SW 1271 (cell line): ENCODE measurements at regions not wholly inside any gene's neighbourhood (a gene's known extent, or its start where the extent isn't known, plus 50 kb on each side); places are given as distances from the start of the nearest gene placed in this dataset.
"Not testable (repeated sequence)": the region's sequence is repeated elsewhere in the genome, so short reads cannot be mapped to it uniquely, and the experiment has no call there.

Source experiments
- DNase-seq, 2 experiments: peaks; one replicate each; lab custom pipeline; 2025; lab: John Stamatoyannopoulos, UW

DNA sequence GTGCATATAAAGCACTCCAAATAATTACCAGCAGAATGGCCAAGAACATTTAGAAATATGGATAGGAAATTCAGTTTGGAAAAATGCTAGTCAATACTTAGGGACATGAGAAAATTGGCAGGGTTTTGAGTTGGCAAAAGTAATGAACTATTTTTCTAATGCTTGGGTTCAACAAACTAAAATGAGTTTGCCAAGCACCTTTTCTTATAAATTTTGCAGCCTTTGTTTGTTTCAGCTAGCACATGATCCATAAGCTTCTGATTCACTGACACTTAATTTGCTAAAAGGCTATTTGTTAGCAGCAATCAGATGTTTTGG, 324.8 kb downstream of the QKI start:
- DNase-seq, result no peak

DNA sequence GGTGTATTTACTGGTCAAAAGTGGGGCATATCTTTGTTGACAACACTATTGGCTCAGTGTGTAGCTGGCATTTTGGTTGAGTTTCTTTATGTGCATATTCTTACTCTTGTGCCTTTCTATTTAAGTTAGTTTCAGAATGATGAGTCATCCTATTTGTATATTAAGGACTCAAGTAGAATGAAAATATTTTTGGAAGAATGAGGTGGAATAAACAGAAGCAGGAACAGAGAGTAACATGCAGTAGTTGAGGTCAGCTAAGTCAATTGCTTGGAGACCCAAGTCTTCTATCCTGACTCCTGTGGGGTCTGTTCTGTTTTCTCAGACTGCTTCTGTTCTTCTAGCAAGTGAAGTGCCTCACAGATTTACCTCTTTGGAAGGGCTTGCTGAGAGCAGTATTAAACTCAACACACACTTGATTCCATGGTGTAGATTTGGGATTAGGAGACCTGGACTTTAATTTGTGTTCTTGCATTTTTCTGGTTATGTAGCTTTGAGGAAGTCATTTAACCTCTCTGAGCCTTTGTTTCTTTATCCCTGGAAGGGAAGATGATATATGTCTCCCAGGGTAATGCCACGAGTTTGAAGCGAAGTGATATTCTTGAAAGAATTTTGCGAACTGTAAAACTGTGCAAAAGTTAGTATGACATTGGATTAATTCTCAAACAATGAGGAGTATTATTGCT, 324.3 kb downstream of the QKI start:
- DNase-seq, result no peak

DNA sequence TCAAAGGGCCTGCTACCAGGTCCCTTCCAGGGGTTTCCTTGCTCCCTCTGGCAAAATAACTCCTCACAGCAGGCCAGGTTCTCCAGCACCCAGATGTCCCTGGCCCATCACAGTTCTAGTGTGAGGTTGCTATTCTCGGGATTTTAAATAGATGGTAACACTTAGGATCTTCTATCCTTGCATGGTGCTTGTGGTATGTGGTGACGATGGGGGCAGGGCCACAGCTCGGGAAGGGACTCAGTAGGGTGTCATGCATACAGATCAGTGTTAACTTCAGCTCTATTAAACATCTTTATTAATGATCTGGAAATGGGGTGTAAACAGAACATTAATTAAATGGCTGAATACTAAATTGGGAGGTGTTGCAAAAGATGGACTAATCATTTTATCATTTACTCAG, 323.8 kb downstream of the QKI start:
- no peak for DNase-seq

DNA sequence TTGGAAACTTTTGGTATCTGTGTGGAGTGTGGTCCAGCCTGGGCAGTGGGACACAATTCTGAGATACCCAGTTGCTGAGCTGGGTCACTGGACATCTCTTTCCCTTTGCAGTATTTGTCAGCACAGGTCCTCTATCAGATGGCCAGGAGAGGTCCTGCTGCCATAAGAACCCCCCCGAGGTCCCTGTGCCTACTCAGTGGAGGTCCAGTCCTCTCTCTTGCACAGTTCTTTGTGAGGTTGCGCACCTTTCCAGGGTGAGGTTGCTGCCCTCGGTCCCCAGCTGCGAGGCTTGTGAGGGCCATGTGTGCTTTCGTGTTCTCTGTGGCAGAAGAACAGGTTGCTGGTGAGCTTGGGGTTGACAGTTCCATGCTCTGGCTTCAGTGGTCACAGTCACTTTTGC, 320.6 kb downstream of the QKI start:
- DNase-seq, result no peak

DNA sequence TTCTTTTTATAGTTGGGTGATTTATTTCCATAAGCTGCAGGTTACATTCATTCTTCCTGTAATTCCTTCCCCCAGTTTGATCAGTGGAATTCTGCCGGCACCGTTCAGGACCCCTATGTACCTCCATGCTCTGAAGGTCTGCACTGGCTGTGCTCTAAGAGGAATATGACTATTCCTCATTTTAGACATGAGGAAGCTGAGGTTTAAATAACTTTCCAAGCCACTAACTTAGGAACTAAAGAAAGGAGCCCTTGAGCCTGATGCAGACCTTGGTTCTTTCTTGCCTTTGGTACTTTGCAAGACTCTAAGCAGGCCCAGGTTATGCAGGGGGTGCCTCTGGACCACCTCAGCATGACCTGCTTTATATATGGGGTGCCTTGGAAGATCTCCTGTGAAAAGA, 318.5 kb downstream of the QKI start:
- DNase-seq, result no peak

DNA sequence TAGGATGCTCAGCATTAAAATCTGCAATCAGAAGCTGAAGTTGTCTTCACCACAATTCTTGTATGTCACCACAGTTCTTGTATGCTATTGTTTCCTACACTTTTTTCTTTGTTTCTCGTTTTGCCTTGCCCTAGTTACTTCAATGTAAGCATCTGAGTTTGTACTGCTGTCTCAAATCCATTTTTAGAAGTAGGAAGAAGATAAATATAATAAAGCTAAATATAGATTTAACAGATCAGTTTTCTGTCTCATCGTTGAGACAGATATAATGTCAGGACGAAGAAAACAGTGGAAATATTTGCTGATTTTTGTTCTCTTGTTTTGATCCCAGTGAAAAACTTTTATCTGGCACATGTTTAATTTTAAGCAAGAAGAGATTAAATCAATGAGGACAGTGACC, 318.0 kb downstream of the QKI start:
- DNase-seq, result no peak

DNA sequence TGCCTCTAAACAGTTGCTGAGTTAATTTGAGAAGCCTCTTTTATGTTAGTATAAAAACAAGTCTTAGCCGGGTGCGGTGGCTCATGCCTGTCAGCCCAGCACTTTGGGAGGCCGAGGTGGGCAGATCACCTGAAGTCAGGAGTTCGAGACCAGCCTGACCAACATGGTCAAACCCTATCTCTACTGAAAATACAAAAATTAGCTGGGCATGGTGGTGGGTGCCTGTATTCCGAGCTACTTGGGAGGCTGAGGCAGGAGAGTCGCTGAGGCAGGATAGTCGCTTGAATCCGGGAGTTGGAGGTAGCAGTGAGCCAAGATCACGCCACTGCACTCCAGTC, 317.5 kb downstream of the QKI start:
- DNase-seq, result not testable (repeated sequence)

DNA sequence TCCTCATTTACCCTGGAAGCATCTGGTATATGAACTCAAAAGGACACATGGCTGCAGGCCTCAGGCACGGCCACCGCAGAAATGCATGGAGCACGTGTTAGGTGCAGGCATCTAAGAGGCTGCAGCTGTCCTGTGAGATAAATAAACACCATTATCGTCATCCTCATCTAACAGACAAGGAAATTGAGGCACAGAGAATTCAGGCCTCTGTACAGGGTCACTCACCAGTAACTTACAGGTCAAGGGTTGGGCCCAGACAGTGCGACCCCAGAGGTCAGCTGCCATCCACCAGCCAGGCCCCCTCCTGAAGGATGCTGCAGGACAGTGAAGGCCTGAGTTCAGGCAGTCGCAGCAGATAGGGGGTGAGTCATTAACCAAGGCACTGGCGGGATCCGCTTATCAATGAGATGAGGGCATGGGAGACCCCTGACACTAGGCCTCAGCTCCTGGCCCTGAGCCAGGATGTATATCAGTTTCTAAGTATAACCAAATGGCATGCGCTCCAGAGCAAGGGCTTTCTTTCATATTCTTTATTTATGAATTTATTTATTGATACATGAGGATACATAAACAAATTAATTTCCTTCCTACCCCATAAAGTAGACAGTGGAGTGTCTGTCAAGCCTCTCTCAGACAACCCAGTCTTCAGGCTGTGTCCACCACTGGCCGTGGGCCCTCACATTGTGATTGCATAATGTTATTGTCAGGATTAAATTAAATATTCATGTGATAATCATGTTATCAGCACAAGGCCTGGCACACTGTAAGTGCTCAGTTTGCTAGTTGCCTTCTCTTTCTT, 316.9 kb downstream of the QKI start:
- no peak for DNase-seq

DNA sequence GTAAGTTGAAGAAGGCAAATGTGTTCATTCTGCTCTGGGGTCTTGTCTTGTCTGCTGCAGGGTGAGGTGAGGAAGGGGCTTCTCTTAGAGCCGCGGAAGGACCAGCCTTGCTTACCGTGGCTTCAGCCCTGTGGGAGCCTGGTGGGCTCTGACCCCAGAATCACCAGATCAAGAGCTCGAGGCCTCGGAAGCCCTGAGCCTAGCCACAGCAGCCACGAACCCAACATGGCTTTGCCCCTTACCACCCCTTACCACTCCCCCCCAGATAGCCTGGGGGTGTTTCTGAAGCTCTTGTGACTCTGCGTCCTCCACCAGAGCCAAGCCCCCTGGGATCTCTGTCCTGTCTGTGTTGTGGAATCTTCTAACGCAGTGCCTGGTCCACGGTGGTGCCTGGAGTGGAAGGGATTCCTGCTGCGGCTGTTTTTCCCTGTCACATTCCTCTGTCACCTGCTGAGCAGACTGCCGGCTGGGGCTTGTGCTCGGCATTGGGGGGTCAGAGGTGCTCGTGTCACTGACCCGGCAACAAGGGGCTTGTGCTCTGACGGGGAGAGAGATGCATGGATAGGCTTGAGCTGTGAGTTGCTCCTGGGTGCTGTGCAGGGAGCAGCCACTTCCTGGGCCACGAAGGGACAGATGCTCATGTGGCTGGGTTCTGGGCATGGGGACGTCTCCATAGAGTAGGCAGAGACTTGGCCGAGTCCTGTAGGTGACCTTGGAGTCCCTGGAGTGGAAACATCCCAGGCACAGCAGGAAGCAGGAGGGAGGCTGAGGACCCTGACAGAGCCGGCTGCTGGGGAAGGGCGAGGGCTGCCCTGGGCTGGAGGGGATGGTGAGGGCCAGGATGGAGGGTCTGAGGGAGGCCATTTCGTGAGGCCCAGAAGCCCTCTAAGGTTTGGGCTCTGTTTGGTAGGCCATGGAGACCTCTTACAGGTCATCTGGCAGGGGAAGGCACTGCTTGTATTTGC, 316.0 kb downstream of the QKI start:
- no peak for DNase-seq

DNA sequence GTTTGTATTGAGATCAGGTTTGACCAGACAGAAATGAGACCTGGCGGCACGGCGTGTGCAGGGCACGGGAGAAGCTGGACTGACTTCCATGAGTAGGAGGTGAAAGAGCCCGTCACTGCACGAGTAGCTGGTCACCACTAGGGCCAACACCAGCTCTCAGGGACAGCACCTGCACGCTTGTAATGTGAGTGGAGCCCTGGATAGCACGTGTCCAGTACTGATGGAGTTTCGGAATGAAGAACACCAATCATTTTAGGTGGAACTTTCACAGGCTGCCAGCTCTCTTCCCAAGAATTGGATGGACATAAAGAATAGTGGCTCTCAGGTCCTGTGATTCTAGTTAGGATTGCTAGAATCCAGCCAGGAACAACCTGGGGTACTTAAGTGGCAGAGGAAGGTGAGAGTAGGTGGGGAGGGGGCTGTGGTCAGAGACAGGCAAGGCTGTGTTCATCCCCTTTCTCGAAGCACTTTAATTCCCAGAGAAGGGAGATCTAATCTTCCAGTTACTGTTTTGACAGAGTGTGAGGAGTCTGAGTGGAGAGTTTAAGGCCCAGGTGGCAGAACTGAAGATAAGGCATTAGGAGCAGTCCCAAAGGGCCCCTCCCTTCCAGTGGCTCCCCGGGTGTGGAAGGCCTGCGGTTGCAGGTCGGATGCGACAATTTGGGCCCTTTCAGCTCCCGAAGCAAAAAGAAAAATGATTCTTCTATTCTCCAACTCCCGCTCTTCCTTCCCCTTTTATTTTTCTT, 314.8 kb downstream of the QKI start:
- DNase-seq, result no peak

DNA sequence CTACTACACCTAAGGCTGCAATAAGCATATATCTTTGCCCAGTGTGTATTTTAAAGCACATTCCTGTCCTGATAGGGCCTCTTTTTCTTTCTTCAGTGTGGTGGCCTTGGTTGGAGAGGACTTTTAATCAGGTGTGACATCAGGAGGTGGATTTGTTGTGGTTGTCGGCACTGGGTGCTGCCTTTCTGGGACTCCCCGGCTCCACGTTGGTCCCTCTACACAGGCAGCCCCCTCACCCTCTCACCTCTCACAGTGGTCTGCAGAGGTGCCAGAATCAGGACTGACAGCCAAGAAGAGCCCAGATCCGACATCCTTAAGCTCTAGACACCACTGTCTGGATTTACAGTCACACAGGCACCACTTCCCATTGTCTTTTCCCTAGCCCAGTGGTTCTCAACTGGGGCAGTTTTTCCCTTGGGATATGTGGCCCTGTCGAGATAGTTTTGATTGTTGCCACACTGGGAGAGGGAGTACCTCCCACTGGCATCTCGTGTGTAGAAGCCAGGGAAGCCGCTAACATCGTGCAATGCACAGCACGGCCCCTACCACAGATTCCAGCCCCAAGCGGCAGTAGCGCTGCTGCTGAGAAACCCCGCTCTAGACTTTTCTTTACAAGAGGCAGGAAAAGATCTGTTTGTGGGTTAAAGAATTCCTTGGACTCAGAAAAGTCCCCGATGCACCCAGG, 314.1 kb downstream of the QKI start:
- DNase-seq, result no peak

DNA sequence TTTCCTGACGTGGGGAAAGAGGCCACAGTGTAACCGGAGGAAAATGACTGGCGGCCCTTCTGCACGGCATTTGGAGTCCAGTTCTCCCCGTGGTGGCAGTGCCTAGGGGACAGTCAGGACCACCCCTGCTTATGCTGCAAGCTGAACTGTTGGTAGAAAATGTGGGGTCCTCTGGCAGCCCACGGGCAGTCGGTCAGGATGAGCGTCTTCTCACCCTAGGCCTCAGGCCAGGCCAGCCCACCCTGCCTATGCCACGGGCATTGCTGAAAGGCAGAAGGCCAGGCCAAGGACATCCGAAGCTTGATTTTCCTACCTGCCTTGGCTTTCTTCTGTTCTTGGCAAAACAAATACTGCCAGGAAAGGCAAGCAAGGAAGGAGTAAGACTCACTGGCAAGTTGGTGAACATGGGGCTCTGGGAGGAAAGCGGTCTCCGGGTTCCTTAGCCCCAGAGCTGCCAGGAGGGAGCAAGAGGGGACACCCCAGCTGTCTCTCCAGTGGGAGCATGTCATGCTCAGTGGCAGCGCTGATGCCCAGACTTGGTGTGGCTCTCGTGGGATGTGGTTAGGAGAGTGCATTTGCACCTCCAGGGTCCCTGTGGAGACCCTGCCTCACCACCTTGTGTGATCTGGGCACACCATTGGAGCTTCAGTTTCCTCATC, 311.6 kb downstream of the QKI start:
- no peak for DNase-seq

DNA sequence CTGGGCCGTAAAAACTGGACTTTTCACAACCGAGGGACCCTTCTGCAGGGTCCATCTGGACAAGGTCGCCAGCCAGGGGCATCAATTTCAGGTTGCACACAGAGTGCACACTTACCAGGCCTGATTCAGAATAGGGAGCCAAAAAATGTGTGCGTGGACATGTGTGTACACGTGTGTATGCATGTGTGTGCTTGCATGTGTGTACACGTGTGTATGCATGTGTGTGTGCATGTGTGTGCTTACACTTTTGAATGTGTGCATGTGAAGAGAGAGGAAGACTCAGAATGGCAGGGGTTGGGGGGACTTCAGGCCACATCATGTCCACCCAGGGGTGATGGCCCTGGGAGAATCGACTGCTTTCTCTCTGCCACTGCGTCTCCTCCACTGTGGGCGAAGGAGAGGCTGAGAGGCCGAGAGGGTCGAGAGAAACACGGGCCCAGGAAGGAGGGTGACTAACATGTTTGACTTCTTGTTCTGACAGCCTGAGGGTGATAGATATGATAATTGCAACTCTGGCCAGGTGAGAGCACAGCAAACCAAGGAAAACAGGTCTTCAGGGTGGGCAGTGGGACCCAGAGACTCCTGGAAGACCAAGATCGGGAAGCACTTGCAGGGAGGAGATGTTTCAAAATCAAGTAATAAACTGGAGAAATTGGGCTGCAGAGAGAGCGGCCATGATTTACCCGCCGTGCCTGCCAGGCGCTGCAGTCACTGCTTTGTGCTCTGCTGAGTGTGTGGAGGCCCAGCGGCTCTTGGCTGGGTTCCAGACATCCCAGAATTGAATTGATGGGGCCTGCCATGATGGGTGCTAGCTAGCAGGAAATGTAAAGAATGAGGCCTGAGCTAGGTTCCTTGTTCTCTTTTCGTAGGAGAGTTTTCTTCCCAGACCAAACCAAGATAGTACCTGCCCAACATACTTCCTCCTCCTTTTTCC, 310.8 kb downstream of the QKI start:
- no peak for DNase-seq

DNA sequence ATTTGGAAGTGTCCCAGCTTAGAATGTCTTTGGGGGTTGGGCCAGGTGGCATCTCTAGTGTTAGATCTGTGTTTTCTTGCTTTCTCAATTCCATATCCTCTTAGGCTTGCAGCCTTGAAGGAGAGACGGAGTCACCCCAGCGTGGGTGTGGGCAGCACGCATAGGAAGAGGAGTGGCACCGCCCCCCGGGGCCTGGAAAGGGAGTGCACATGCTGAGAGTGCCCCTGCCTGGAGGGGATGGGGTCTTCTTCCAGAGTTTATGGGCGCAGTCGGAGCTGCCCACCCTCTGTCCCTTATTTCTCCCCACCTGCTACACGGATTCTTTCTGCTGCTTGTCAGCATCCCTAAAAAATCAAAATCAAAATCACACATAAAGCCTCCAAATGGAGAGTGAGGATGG, 309.7 kb downstream of the QKI start:
- no peak for DNase-seq

DNA sequence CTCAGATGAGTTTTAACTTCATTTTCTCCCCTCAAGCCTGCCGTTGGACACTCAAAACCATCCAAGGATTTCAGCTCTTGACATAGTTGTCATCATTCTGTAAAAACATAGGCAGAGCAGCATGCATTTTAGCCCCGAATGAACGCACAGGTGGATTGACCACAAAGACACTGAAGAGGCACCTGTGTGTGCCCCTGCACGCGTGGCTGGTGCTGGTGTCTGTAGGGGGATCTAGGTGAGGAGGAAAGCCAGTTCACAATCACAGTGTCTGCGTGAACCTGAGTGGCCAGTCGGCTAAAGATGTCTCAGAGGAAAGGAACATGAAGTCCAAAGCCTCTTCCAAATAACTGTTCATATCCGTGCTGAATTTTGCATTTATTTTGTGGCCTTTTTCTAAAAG, 309.2 kb downstream of the QKI start:
- no peak for DNase-seq

DNA sequence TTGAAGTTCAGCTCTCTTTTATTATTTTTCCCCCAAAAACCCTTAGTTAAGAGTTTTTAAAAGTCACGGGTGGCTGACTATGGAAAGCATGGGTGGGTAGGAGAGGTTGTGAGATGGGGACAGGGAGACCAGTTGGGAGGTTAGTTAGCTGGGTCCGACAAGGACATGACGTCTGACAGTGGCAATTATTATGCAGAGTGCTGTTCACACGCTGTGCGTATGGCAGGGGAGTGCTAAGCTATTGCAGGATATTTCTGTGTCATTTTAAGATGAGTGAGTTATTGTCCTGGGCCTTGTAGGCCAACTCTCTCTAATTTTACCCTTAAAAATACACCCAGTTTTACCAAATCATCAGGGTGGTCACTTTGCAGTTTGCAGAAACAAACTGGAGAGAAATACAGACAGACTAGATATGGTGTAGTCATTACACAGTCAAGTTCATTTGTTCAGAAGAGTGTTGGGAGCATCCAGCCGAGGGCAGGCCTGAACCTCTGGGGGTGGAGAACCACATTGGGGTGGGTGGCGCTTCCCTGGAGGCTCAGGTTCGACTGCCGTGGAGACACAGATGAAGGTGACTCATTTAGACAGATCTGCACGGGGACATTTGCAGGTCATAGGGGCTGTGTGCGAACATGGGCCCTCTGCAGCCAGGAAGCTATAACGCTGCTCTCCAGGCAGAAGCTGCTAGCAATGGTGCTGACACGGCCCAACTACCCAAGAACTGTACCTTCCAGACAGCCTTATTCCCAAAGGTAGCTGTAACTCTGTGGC, 307.6 kb downstream of the QKI start:
- DNase-seq, result no peak

DNA sequence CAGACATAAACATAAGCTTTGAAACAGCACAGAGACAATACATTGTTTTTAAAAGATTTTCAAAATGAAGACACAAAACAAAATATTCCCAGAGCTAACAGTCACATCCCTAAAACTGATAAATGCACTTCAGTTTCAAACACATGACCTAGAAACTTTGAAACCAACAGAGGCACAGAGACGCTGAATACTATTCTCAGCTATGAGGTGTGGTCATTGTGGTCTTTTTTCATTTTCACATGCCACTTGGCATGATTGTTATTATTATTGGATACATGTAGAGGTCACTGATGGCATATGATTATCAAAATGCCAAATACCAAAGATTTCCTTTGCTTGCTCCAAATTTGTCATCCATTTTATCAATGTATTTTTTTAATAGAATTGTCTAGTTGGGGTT, 306.9 kb downstream of the QKI start:
- no peak for DNase-seq

DNA sequence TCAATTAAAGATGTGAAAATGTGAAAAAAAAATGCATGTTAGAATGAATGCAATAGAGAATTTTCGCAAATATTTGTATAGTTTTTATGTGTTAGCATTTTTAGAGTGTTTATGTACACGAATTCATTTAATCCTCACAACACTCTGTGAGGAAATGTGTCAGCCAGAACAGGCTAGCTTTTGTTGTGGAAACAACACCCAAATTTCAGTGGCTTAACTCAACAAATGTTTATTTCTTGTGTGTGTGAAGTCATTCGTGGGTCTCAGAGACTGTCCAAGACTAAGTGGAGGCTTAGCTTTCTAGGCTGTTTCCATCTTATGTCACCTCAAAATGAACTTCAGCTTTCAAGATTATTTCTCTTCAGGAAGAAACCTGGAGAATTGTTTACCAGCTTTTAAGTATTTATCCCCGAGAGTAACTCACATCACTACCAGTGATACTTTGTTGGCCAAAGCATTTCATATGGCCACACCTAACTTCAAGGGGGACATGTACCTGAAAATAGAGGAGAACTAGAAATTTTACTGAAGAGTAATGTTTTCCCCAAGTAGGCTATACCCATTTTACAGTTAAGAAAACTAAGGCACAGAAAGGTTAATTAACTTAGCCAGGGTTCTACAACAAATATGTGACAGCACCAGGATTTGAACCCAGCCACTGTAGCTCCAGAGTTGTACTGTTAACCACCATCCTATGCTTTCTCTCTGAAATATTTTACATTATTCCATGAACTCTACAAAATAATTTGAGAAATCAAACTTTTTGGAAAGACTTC, 306.1 kb downstream of the QKI start:
- DNase-seq, result no peak
